DMS 273 treated with DMSO at 0.1 percent for 48 hours (cell line): ENCODE measurements at regions not wholly inside any gene's neighbourhood (a gene's known extent, or its start where the extent isn't known, plus 50 kb on each side); places are given as distances from the start of the nearest gene placed in this dataset.

ENCODE experiments used
- DNase-seq: peaks from one replicate; lab custom pipeline; 2025; lab: John Stamatoyannopoulos, UW

- no peak for DNase-seq
Observed at GRCh38 chr20:56835829-56836550, 206.9 kb downstream of the TFAP2C start.

- DNase-seq, result no peak
Observed at GRCh38 chr20:56839222-56839621, 210.1 kb downstream of the TFAP2C start.

- no peak for DNase-seq
Observed at GRCh38 chr20:56839786-56840185, 210.7 kb downstream of the TFAP2C start.

- no peak for DNase-seq
Observed at GRCh38 chr20:56840716-56841261, 211.7 kb downstream of the TFAP2C start.

- no peak for DNase-seq
Observed at GRCh38 chr20:56841346-56841908, 212.3 kb downstream of the TFAP2C start.

GRCh38 chr20:56842056-56842455 is 212.9 kb downstream of the TFAP2C start:
- no peak for DNase-seq

- no peak for DNase-seq
Observed at GRCh38 chr20:56843386-56843785, 214.3 kb downstream of the TFAP2C start.

GRCh38 chr20:56843817-56844216 is 214.7 kb downstream of the TFAP2C start:
- no peak for DNase-seq

GRCh38 chr20:56845546-56846086 is 216.5 kb downstream of the TFAP2C start:
- DNase-seq, result no peak

- no peak for DNase-seq
Observed at GRCh38 chr20:56848561-56848960, 219.5 kb downstream of the TFAP2C start.

- no peak for DNase-seq
Observed at GRCh38 chr20:56851552-56851951, 222.4 kb downstream of the TFAP2C start.

- no peak for DNase-seq
Observed at GRCh38 chr20:56855708-56856107, 226.6 kb downstream of the TFAP2C start.

GRCh38 chr20:56857950-56858349 is 228.8 kb downstream of the TFAP2C start:
- DNase-seq, result no peak

- no peak for DNase-seq
Observed at GRCh38 chr20:56859039-56859800, 230.1 kb downstream of the TFAP2C start.

- DNase-seq, result no peak
Observed at GRCh38 chr20:56859801-56860261, 230.7 kb downstream of the TFAP2C start.

- no peak for DNase-seq
Observed at GRCh38 chr20:56860413-56860812, 231.3 kb downstream of the TFAP2C start.

- DNase-seq, result no peak
Observed at GRCh38 chr20:56861590-56861989, 232.5 kb downstream of the TFAP2C start.

- DNase-seq, result no peak
Observed at GRCh38 chr20:56865055-56865454, 235.9 kb downstream of the TFAP2C start.

- DNase-seq, result no peak
Observed at GRCh38 chr20:56867128-56867527, 238.0 kb downstream of the TFAP2C start.

- no peak for DNase-seq
Observed at GRCh38 chr20:56868746-56869145, 239.6 kb downstream of the TFAP2C start.

- DNase-seq, result no peak
Observed at GRCh38 chr20:56870271-56870670, 241.2 kb downstream of the TFAP2C start.

GRCh38 chr20:56871691-56872090 is 242.6 kb downstream of the TFAP2C start:
- DNase-seq, result no peak
